Endothelial cell of umbilical vein (primary cell): ENCODE measurements at regions not wholly inside any gene's neighbourhood (a gene's known extent, or its start where the extent isn't known, plus 50 kb on each side); places are given as distances from the start of the nearest gene placed in this dataset.

Experiments used
- BruUV-seq: library from RNA; stranded (reverse); fragments of 400-500 nt; replicated peaks from 2 replicates; lab custom pipeline; 2021; lab: Mats Ljungman, UMichigan
- CTCF ChIA-PET: fragments of 300-600, 350-600 bp; sonication (Branson Sonifier 250); formaldehyde crosslinking; loops from one replicate; lab custom pipeline; 2021; ENCODE audit warnings: antibody characterized with exemption, inconsistent platforms; lab: Charles Lee
- POLR2A ChIA-PET: fragments of 300-600, 350-600 bp; sonication (Branson Sonifier 250); formaldehyde crosslinking; loops from one replicate; lab custom pipeline; 2021; ENCODE audit warnings: antibody characterized with exemption, inconsistent platforms; lab: Charles Lee
- DNase-seq: peaks from one replicate; pipeline ENCODE4 v3.0.0-alpha.2; 2011; ENCODE audit warnings: low read depth, low spot score
- FAIRE-seq: peaks from 2 replicates; lab custom pipeline; 2011; peaks lifted over from hg19 to GRCh38; lab: Jason Lieb, UNC
- H2AFZ ChIP-seq: 2 replicates; pipeline ENCODE4 v1.6.0; 2012; ENCODE audit warnings: low read depth, low read length, control low read depth, inconsistent platforms
- H3K27ac ChIP-seq: 2 replicates; pipeline ENCODE4 v1.5.1; 2011; ENCODE audit warnings: low read depth, mild to moderate bottlenecking, control low read depth, low read length, moderate library complexity; ENCODE audit not compliant: insufficient read depth
- H3K27me3 ChIP-seq, 2 experiments: 2 replicates each; pipeline versions ENCODE4 v1.6.0 to v1.6.1; 2011; ENCODE audit warnings: low read length in 2 of 2, mixed read lengths in 1 of 2; ENCODE audit not compliant: control insufficient read depth in 2 of 2, insufficient read depth in 2 of 2
- H3K36me3 ChIP-seq, 2 experiments: 2 replicates in 1 of 2; 3 replicates in 1 of 2; pipeline ENCODE4 v1.5.1; 2011; ENCODE audit warnings: low read length in 2 of 2, mild to moderate bottlenecking in 1 of 2, moderate library complexity in 1 of 2; ENCODE audit not compliant: control insufficient read depth in 2 of 2, insufficient read depth in 2 of 2; ENCODE audit errors: extremely low read depth in 1 of 2
- H3K4me1 ChIP-seq: 3 replicates; pipeline ENCODE4 v1.5.1; 2011; ENCODE audit warnings: mild to moderate bottlenecking, low read length; ENCODE audit not compliant: control insufficient read depth, insufficient read depth; ENCODE audit errors: extremely low read depth
- H3K4me2 ChIP-seq: 2 replicates; pipeline ENCODE4 v1.6.1; 2011; ENCODE audit warnings: low read length, control low read depth, mixed read lengths; ENCODE audit not compliant: insufficient read depth
- H3K4me3 ChIP-seq, 3 experiments: fragments of 200-600 bp in 1 of 3; sonication (generic), shearing (Covaris generic) in 1 of 3; replicated peaks in 1 of 3; 2 replicates each; pipeline ENCODE4 v1.5.1; 2011 to 2016; ENCODE audit warnings: control low read depth in 3 of 3, low read length in 3 of 3, mild to moderate bottlenecking in 2 of 3, inconsistent platforms in 1 of 3, low read depth in 1 of 3, moderate library complexity in 1 of 3; ENCODE audit not compliant: insufficient read depth in 1 of 3
- H3K79me2 ChIP-seq: 2 replicates; pipeline ENCODE4 v1.6.0; 2012; ENCODE audit warnings: low read length, inconsistent platforms; ENCODE audit not compliant: control insufficient read depth, insufficient read depth
- H3K9ac ChIP-seq: replicated peaks from 2 replicates; pipeline ENCODE3; 2011; ENCODE audit warnings: low read length, control low read depth; ENCODE audit not compliant: insufficient read depth; ENCODE audit errors: extremely low read depth
- H3K9me1 ChIP-seq: replicated peaks from 3 replicates; pipeline ENCODE4 v1.6.0; 2011; ENCODE audit warnings: mild to moderate bottlenecking, low read length; ENCODE audit not compliant: control insufficient read depth, insufficient read depth; ENCODE audit errors: extremely low read depth
- H3K9me3 ChIP-seq: replicated peaks from 2 replicates; pipeline ENCODE4 v1.5.1; 2012; ENCODE audit warnings: low read length, inconsistent platforms; ENCODE audit not compliant: control insufficient read depth, insufficient read depth
- H4K20me1 ChIP-seq: replicated peaks from 2 replicates; pipeline ENCODE3; 2011; ENCODE audit warnings: mild to moderate bottlenecking, low read length; ENCODE audit not compliant: control insufficient read depth, insufficient read depth; ENCODE audit errors: extremely low read depth
- EZH2 ChIP-seq: IDR thresholded peaks from 2 replicates; pipeline ENCODE4 v1.6.1; 2012; ENCODE audit warnings: borderline replicate concordance, low read depth, mild to moderate bottlenecking, moderate library complexity, low read length, inconsistent platforms; ENCODE audit not compliant: severe bottlenecking
- FOS ChIP-seq: IDR thresholded peaks from 2 replicates; pipeline ENCODE4 v1.6.1; 2011; ENCODE audit warnings: mild to moderate bottlenecking, low read length, moderate library complexity, borderline replicate concordance; ENCODE audit not compliant: insufficient read depth
- GATA2 ChIP-seq: IDR thresholded peaks from 2 replicates; pipeline ENCODE4 v1.7.0; 2011; ENCODE audit warnings: low read depth, mild to moderate bottlenecking, moderate library complexity, mixed read lengths, low read length; ENCODE audit not compliant: insufficient read length, insufficient read depth
- JUN ChIP-seq: IDR thresholded peaks from 2 replicates; pipeline ENCODE4 v1.6.1; 2011; ENCODE audit warnings: borderline replicate concordance, low read depth; ENCODE audit not compliant: insufficient read length, insufficient read depth
- MAX ChIP-seq: IDR thresholded peaks from 2 replicates; pipeline ENCODE4 v1.6.1; 2011; ENCODE audit not compliant: insufficient read depth, insufficient read length
- MYC ChIP-seq: IDR thresholded peaks from one replicate; pipeline ENCODE4 v1.6.1; 2011; ENCODE audit warnings: mild to moderate bottlenecking, low read depth, low read length
- POLR2A ChIP-seq: IDR thresholded peaks from 2 replicates; pipeline ENCODE4 v1.6.1; 2012; ENCODE audit warnings: low read depth, mild to moderate bottlenecking, control low read depth, low read length
- POLR2AphosphoS5 ChIP-seq: IDR thresholded peaks from 2 replicates; pipeline ENCODE4 v1.6.1; 2012; ENCODE audit warnings: low read depth, mild to moderate bottlenecking, control low read depth, low read length, moderate library complexity; ENCODE audit not compliant: insufficient read depth
- dilution Hi-C: fragments of 300-500 bp; cut with MboI; formaldehyde crosslinking; loops from one replicate; pipeline ENCODE4 v1.15.0; 2019; ENCODE audit warnings: low sequenced_read_pairs; ENCODE audit not compliant: extremely low pct_ligation_motif_present
- intact Hi-C: fragments of 100-400 bp; cut with micrococcal nuclease; formaldehyde crosslinking; loops from one replicate; pipeline ENCODE4 v1.10.0; 2022
- TF ChIP-seq, protein P1 (sequence below), 2 donors: IDR thresholded peaks; 1 replicate in 1 of 2; 2 replicates in 1 of 2; pipeline ENCODE4 v1.5.1; 2011; ENCODE audit warnings: low read length in 2 of 2, mild to moderate bottlenecking in 2 of 2, moderate library complexity in 2 of 2, control low read depth in 1 of 2, inconsistent platforms in 1 of 2, low read depth in 1 of 2; ENCODE audit not compliant: insufficient read depth in 1 of 2; ENCODE audit errors: extremely low read depth in 1 of 2

DNA sequence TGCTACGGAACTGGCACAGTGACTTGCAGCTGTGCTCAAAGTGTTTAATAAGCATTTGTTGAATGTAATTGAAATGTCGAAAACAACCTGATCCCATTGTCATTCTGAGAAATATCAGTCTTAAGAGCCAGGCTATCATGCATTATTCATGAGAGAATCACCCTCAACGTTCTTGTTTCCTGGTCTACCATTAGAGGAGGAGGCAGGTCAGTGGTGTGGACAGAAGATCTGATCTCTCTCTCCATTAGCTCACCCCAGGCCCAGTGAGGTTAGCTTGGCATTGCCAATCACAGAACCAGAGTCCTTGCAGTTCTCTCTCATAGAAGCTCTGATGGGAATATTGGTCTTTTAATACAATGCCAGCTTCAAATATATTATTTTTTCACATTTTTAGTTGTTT is 121.1 kb upstream of the SPON1 start:
- no peak overlapping the region for H3K27ac ChIP-seq
- H3K9me1 ChIP-seq: no peaks in the 10 kb centered on the region
- no peaks in the 10 kb centered on the region for H3K4me1 ChIP-seq
- FAIRE-seq (no peak), DNase-seq (no peak)
- no peaks in the 10 kb centered on the region for H3K27me3 ChIP-seq
- no peaks in the 10 kb centered on the region for H3K79me2 ChIP-seq
- H3K36me3 ChIP-seq: no peaks in the 10 kb centered on the region
- BruUV-seq: no TSS peak
- H3K4me3 ChIP-seq: no peak overlapping the region
- H3K9me3 ChIP-seq: no peaks in the 10 kb centered on the region
- H3K4me2 ChIP-seq: no peak overlapping the region
- POLR2A ChIA-PET: no interaction called here
- intact Hi-C loops (no loop called here), dilution Hi-C loops (no loop called here)
- no peaks in the 10 kb centered on the region for H4K20me1 ChIP-seq
- TF ChIP-seq EZH2 (no peak), JUN (no peak), POLR2AphosphoS5 (no peak), POLR2A (no peak), GATA2 (no peak), MAX (no peak), FOS (no peak), MYC (no peak)
- TF ChIP-seq, protein P1, sequence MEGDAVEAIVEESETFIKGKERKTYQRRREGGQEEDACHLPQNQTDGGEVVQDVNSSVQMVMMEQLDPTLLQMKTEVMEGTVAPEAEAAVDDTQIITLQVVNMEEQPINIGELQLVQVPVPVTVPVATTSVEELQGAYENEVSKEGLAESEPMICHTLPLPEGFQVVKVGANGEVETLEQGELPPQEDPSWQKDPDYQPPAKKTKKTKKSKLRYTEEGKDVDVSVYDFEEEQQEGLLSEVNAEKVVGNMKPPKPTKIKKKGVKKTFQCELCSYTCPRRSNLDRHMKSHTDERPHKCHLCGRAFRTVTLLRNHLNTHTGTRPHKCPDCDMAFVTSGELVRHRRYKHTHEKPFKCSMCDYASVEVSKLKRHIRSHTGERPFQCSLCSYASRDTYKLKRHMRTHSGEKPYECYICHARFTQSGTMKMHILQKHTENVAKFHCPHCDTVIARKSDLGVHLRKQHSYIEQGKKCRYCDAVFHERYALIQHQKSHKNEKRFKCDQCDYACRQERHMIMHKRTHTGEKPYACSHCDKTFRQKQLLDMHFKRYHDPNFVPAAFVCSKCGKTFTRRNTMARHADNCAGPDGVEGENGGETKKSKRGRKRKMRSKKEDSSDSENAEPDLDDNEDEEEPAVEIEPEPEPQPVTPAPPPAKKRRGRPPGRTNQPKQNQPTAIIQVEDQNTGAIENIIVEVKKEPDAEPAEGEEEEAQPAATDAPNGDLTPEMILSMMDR (IDR thresholded peaks at IDR 0.05; ENCODE audit: extremely low read depth in 1 of 2, insufficient read depth in 1 of 2, low read depth in 1 of 2, low read length in 2 of 2): no peak
- no peak overlapping the region for H3K9ac ChIP-seq
- CTCF ChIA-PET: no interaction called here
- no peak overlapping the region for H2AFZ ChIP-seq
